Fibroblast of pulmonary artery (primary cell): ENCODE measurements at regions not wholly inside any gene's neighbourhood (a gene's known extent, or its start where the extent isn't known, plus 50 kb on each side); places are given as distances from the start of the nearest gene placed in this dataset.
"Not testable (repeated sequence)": the region's sequence is repeated elsewhere in the genome, so short reads cannot be mapped to it uniquely, and the experiment has no call there.

ENCODE experiments used
- DNase-seq: peaks from one replicate; pipeline ENCODE4 v3.0.0-alpha.2; 2010; ENCODE audit warnings: low read depth
- H3K4me3 ChIP-seq: replicated peaks from 2 replicates; pipeline ENCODE4 v1.5.1; 2011; ENCODE audit warnings: low read depth, mild to moderate bottlenecking, control low read depth, low read length, moderate library complexity
- CTCF ChIP-seq: IDR thresholded peaks from 2 replicates; pipeline ENCODE4 v1.5.1; 2011; ENCODE audit warnings: mild to moderate bottlenecking, control low read depth, low read length, inconsistent platforms; ENCODE audit errors: missing control alignments

GRCh38 chr21:19535356-19535755, 1131.8 kb upstream of the TMPRSS15 start:
- TF ChIP-seq CTCF, result no peak
- no peak overlapping the region for H3K4me3 ChIP-seq
- no peak for DNase-seq

- TF ChIP-seq CTCF, result no peak
- DNase-seq, result no peak
- no peak overlapping the region for H3K4me3 ChIP-seq
These were observed 1133.5 kb upstream of the TMPRSS15 start for GRCh38 chr21:19537116-19537515.

- no peak for DNase-seq
- no peak for TF ChIP-seq CTCF
- no peak overlapping the region for H3K4me3 ChIP-seq
These were observed 1136.7 kb upstream of the TMPRSS15 start for GRCh38 chr21:19540287-19540686.

GRCh38 chr21:19541602-19542001, 1138.0 kb upstream of the TMPRSS15 start:
- no peak for DNase-seq

GRCh38 chr21:19544493-19544892, 1140.9 kb upstream of the TMPRSS15 start:
- not testable (repeated sequence) for H3K4me3 ChIP-seq, DNase-seq

More at GRCh38 chr21:19541602-19542001, 1138.0 kb upstream of the TMPRSS15 start:
- H3K4me3 ChIP-seq, result no peak overlapping the region
- no peak for TF ChIP-seq CTCF

- no peak overlapping the region for H3K4me3 ChIP-seq
- TF ChIP-seq CTCF, result no peak
- DNase-seq, result no peak
These were observed 1144.6 kb upstream of the TMPRSS15 start for GRCh38 chr21:19547951-19548840.

- DNase-seq, result no peak
- TF ChIP-seq CTCF, result no peak
- no peak overlapping the region for H3K4me3 ChIP-seq
These were observed 1150.5 kb upstream of the TMPRSS15 start for GRCh38 chr21:19553919-19554615.
